GM23338 (cell line): ENCODE measurements at regions not wholly inside any gene's neighbourhood (a gene's known extent, or its start where the extent isn't known, plus 50 kb on each side); places are given as distances from the start of the nearest gene placed in this dataset.

Experiments used
- ATAC-seq: fragments of 200-7000 bp; cut with Tn5 transposase; 3 replicates; pipeline ENCODE4 v1.9.1; 2020
- DNase-seq: peaks from one replicate; pipeline ENCODE4 v3.0.0-alpha.2; 2015; ENCODE audit warnings: low spot score
- H2AFZ ChIP-seq: fragments of 200-600 bp; sonication (generic); 2 replicates; pipeline ENCODE4 v1.8.0; 2016; ENCODE audit warnings: antibody characterized with exemption, mild to moderate bottlenecking, moderate library complexity
- H3F3A ChIP-seq: fragments of 200-600 bp; sonication (generic); replicated peaks from 2 replicates; pipeline ENCODE4 v1.8.0; 2017; ENCODE audit warnings: antibody characterized with exemption, mixed run types, low read depth
- H3K27ac ChIP-seq: fragments of 200-600 bp; sonication (generic); 2 replicates; pipeline ENCODE4 v1.6.1; 2016; ENCODE audit warnings: low read depth
- H3K27me3 ChIP-seq: fragments of 200-600 bp; sonication (generic); 2 replicates; pipeline ENCODE4 v1.8.0; 2016; ENCODE audit warnings: mild to moderate bottlenecking, mixed run types, moderate library complexity; ENCODE audit not compliant: insufficient read depth
- H3K36me3 ChIP-seq: fragments of 200-600 bp; sonication (generic); 2 replicates; pipeline ENCODE4 v1.8.0; 2016; ENCODE audit warnings: mild to moderate bottlenecking; ENCODE audit not compliant: insufficient read depth
- H3K4me1 ChIP-seq: fragments of 200-600 bp; sonication (generic); 2 replicates; pipeline ENCODE4 v1.8.0; 2016; ENCODE audit warnings: mild to moderate bottlenecking, moderate library complexity; ENCODE audit not compliant: insufficient read depth
- H3K4me2 ChIP-seq: fragments of 200-600 bp; sonication (generic); 2 replicates; pipeline ENCODE4 v1.7.1; 2017; ENCODE audit warnings: mixed run types
- H3K4me3 ChIP-seq: fragments of 200-600 bp; sonication (generic); 2 replicates; pipeline ENCODE4 v1.6.1; 2016; ENCODE audit warnings: mixed run types
- H3K79me2 ChIP-seq: fragments of 200-600 bp; sonication (generic); replicated peaks from 2 replicates; pipeline ENCODE4 v1.8.0; 2017; ENCODE audit warnings: mild to moderate bottlenecking; ENCODE audit not compliant: insufficient read depth
- H3K9me2 ChIP-seq: fragments of 200-600 bp; sonication (generic); 2 replicates; pipeline ENCODE4 v1.8.0; 2017; ENCODE audit not compliant: insufficient read depth
- H4K20me1 ChIP-seq: fragments of 200-600 bp; sonication (generic); replicated peaks from 2 replicates; pipeline ENCODE4 v1.8.0; 2017; ENCODE audit warnings: mild to moderate bottlenecking; ENCODE audit not compliant: insufficient read depth
- H3K27ac Mint-ChIP-seq: 2 replicates; pipeline ENCODE4 v1.8.0; 2020; ENCODE audit warnings: inconsistent platforms, mild to moderate bottlenecking, moderate library complexity, mixed read lengths
- H3K27me3 Mint-ChIP-seq: 3 replicates; pipeline ENCODE4 v1.8.0; 2022; ENCODE audit warnings: low read depth, mild to moderate bottlenecking, moderate library complexity, mixed read lengths, inconsistent platforms; ENCODE audit not compliant: insufficient read depth, poor library complexity
- H3K36me3 Mint-ChIP-seq: 3 replicates; pipeline ENCODE4 v1.8.0; 2021; ENCODE audit warnings: low read depth, mild to moderate bottlenecking, inconsistent platforms, moderate library complexity, mixed read lengths
- H3K4me1 Mint-ChIP-seq: 3 replicates; pipeline ENCODE4 v1.8.0; 2020; ENCODE audit warnings: mild to moderate bottlenecking, inconsistent platforms, mixed read lengths
- H3K4me3 Mint-ChIP-seq: 3 replicates; pipeline ENCODE4 v1.8.0; 2021; ENCODE audit warnings: moderate library complexity, mild to moderate bottlenecking, inconsistent platforms, mixed read lengths
- H3K9me3 Mint-ChIP-seq: 3 replicates; pipeline ENCODE4 v1.8.0; 2020; ENCODE audit warnings: moderate library complexity, mild to moderate bottlenecking, inconsistent platforms, mixed read lengths
- JUNB ChIP-seq: IDR thresholded peaks from one replicate; pipeline ENCODE4 v1.6.1; 2016; ENCODE audit warnings: antibody characterized with exemption; ENCODE audit not compliant: unreplicated experiment
- ZNF331 ChIP-seq: fragments of 250-450 bp; sonication (Bioruptor Pico); IDR thresholded peaks from 2 replicates; pipeline ENCODE4 v1.5.0; 2020; ENCODE audit warnings: low read depth, mild to moderate bottlenecking, moderate library complexity
- ZNF462 ChIP-seq: fragments of 250-450 bp; sonication (Bioruptor Pico); IDR thresholded peaks from 2 replicates; pipeline ENCODE4 v1.5.0; 2020; ENCODE audit warnings: mild to moderate bottlenecking, moderate library complexity

GRCh38 chr2:238596571-238597551 lies 170.1 kb downstream of the ASB1 start (continued):
- no peak for TF ChIP-seq ZNF331 (CRISPR knock-in tag)

GRCh38 chr2:238597638-238598528 lies 171.2 kb downstream of the ASB1 start:
- Mint-ChIP-seq H3K36me3 (no peaks in the 10 kb centered on the region; the same call in 2 of the 3 replicates), H3K27ac (no peak overlapping the region), H3K4me1 (no peaks in the 10 kb centered on the region; the same call in 2 of the 3 replicates), H3K4me3 (no peak overlapping the region), H3K27me3 (peaks cover 5% of the 10 kb centered on the region), H3K9me3 (peaks cover 2% of the 10 kb centered on the region; the same call in 1 of the 3 replicates)
- Histone ChIP-seq H4K20me1 (no peaks in the 10 kb centered on the region), H3K4me1 (no peaks in the 10 kb centered on the region), H3K27ac (no peak overlapping the region), H3K79me2 (no peaks in the 10 kb centered on the region), H3K4me2 (no peak overlapping the region), H3F3A (no peaks in the 10 kb centered on the region), H3K27me3 (no peaks in the 10 kb centered on the region), H3K9me2 (no peaks in the 10 kb centered on the region), H3K36me3 (no peaks in the 10 kb centered on the region), H3K4me3 (no peak overlapping the region), H2AFZ (no peak overlapping the region)
- no peak for DNase-seq
- TF ChIP-seq ZNF462 (CRISPR knock-in tag) (no peak), JUNB (no peak)
- ATAC-seq: no peak
